Adrenal gland (tissue), 9 donors: ENCODE measurements at regions not wholly inside any gene's neighbourhood (a gene's known extent, or its start where the extent isn't known, plus 50 kb on each side); places are given as distances from the start of the nearest gene placed in this dataset.

ENCODE experiments used
- DNase-seq, 7 donors: peaks; one replicate each; pipeline ENCODE4 v3.0.0-alpha.2; 2019 to 2020
- H3K27ac ChIP-seq, 5 donors: fragments of 200-600 bp; sonication (generic) in 4 of 5; 1 replicate in 3 of 5; 2 replicates in 2 of 5; pipeline versions ENCODE4 v1.5.1 to v1.8.0; 2016 to 2020; ENCODE audit warnings: mild to moderate bottlenecking in 1 of 5
- H3K27me3 ChIP-seq: fragments of 200-600 bp; 2 replicates; pipeline ENCODE4 v1.8.0; 2021
- H3K36me3 ChIP-seq, 2 donors: fragments of 200-600 bp; replicated peaks in 1 of 2; 1 replicate in 1 of 2; 2 replicates in 1 of 2; pipeline versions ENCODE4 v1.5.1 to v1.8.0; 2018 to 2022
- H3K4me1 ChIP-seq, 2 donors: fragments of 200-600 bp; replicated peaks in 1 of 2; 1 replicate in 1 of 2; 2 replicates in 1 of 2; pipeline versions ENCODE4 v1.5.1 to v1.8.0; 2018 to 2021
- H3K4me3 ChIP-seq, 4 donors: fragments of 200-600 bp; sonication (generic) in 3 of 4; one replicate each; pipeline ENCODE4 v1.5.1; 2016 to 2018
- H3K9me3 ChIP-seq, 3 donors: fragments of 200-600 bp; sonication (generic) in 1 of 3; replicated peaks in 1 of 3; 1 replicate in 2 of 3; 2 replicates in 1 of 3; pipeline versions ENCODE4 v1.5.1 to v1.8.0; 2016 to 2021
- CTCF ChIP-seq, 6 experiments: fragments of 450-650 bp in 4 of 6; fragments of 200-600 bp in 2 of 6; sonication (generic) in 1 of 6; IDR thresholded peaks; 1 replicate in 5 of 6; 2 replicates in 1 of 6; pipeline versions ENCODE4 v1.5.1 to v1.8.0; 2016 to 2021; ENCODE audit warnings: antibody characterized with exemption in 6 of 6, mild to moderate bottlenecking in 2 of 6, moderate library complexity in 1 of 6
- POLR2A ChIP-seq, 2 donors: fragments of 450-650 bp; IDR thresholded peaks; one replicate each; pipeline ENCODE4 v1.6.1; 2017; ENCODE audit warnings: antibody characterized with exemption in 2 of 2, mild to moderate bottlenecking in 2 of 2, moderate library complexity in 1 of 2
- WGBS, 4 donors: extraction: QIAGEN DNeasy Blood & Tissue Kit in 2 of 4; methylation state at CpG; one replicate each; pipeline versions ENCODE4 v1.1.5 to v1.1.7; 2013 to 2017; 5-methylcytosine and 5-hydroxymethylcytosine counted together
- intact Hi-C, 2 donors: fragments of 100-400 bp; cut with DNase I; formaldehyde crosslinking; loops; one replicate each; pipeline versions ENCODE4 v1.14.1 to v1.15.0; 2022 to 2023
- donor health status: healthy with polysubstance abuse.
- donor health status: Bipolar disorder and iron deficiency.
- donor health status: DM: yes; HTN: yes; CAD: no.
- donor health status: DM: no; HTN: no; CAD: no.
- donor health status: DM: no; HTN: no; CAD: no.

GRCh38 chr18:38957736-38958135, 1392.1 kb upstream of the CELF4 start:
- Histone ChIP-seq H3K27me3 (no peaks in the 10 kb centered on the region), H3K27ac (no peak overlapping the region), H3K36me3 (no peaks in the 10 kb centered on the region), H3K4me3 (no peak overlapping the region), H3K4me1 (no peaks in the 10 kb centered on the region), H3K9me3 (no peaks in the 10 kb centered on the region)
- no peak for DNase-seq
- intact Hi-C loops = no loop called here
- TF ChIP-seq POLR2A (IDR thresholded peaks at IDR 0.05) = no peak
- no peak for TF ChIP-seq CTCF (IDR thresholded peaks at IDR 0.05)
- WGBS, 4 donors = 16 to 34% (median 27%) methylated on average over 1 of the region's 1 CpG

DNA sequence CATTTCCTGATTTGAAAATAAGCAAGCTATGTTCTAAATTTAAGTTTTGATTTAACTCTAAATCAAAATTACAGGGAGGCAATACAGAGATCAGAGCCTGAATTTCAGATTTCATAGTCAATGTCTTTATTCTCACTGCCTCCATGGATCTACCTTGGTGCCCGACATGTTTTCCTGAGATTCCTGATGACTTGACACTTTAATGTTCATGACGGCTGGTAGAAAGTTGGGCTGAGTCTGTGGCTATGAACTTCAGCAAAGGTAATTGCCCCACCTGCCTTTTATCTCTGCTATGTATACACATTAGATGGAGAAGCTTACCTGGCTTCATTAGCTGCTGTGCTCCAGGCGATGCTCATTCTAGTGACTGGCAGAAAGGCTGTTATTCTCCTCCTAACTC, 1390.5 kb upstream of the CELF4 start:
- Histone ChIP-seq H3K36me3 (no peaks in the 10 kb centered on the region), H3K27me3 (no peaks in the 10 kb centered on the region), H3K27ac (no peak overlapping the region), H3K4me3 (no peak overlapping the region), H3K4me1 (no peaks in the 10 kb centered on the region), H3K9me3 (no peaks in the 10 kb centered on the region)
- DNase-seq = no peak
- WGBS, 4 donors = 67 to 80% (median 74%) methylated on average over 3 of the region's 3 CpGs
- TF ChIP-seq POLR2A (IDR thresholded peaks at IDR 0.05) = no peak
- no peak for TF ChIP-seq CTCF (IDR thresholded peaks at IDR 0.05)
- intact Hi-C loops = no loop called here

DNA sequence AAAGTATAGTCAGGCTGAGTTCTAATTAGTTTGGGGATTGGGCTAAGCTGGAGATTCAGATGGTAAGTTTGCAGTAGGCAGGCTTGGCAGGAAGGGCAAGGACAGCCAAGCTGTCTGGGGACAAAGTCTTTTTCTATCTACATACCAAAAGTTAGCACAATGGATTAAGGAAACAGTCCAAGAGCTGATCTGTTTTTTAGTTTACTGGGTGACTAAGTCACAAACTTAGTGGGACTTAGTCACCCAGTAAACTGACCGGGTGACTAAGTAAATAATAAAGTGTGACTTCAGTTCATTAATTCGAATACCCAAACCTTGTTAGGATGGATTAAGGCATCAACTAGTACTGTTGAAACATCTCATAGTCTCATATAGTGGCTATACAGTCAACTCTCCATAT, 1386.0 kb upstream of the CELF4 start:
- no peak overlapping the region for H3K4me3 ChIP-seq
- intact Hi-C loops = no loop called here
- no peak for TF ChIP-seq CTCF (IDR thresholded peaks at IDR 0.05)
- TF ChIP-seq POLR2A (IDR thresholded peaks at IDR 0.05) = no peak
- H3K36me3 ChIP-seq = no peaks in the 10 kb centered on the region
- no peaks in the 10 kb centered on the region for H3K9me3 ChIP-seq
- WGBS, 4 donors = 58 to 84% (median 69%) methylated on average over 2 of the region's 2 CpGs
- H3K27me3 ChIP-seq = no peaks in the 10 kb centered on the region
- no peaks in the 10 kb centered on the region for H3K4me1 ChIP-seq
- DNase-seq = no peak
- no peak overlapping the region for H3K27ac ChIP-seq

DNA sequence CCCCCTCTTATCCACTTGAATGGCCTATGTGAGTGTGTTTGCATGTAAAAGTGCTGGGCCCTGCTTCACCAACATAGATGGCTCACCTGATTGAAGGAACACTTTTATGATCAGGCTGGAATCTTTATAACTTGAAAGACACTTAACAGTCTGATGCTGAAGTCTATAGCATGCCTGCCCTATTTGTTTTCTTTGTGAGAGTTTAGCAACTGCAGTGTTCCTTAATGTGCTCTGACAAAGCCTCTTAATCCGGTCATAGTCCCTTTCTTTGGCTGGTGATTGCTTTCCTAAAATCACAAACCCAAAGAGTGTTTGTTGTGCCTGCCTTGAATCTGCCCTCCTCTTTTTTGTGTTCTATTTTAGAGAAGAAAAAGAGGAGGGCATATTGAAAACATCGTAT, 1382.8 kb upstream of the CELF4 start:
- H3K9me3 ChIP-seq = no peaks in the 10 kb centered on the region
- H3K36me3 ChIP-seq = no peaks in the 10 kb centered on the region
- H3K27ac ChIP-seq = no peak overlapping the region
- H3K27me3 ChIP-seq = no peaks in the 10 kb centered on the region
- TF ChIP-seq CTCF (IDR thresholded peaks at IDR 0.05) (no peak), POLR2A (IDR thresholded peaks at IDR 0.05) (no peak)
- no peak overlapping the region for H3K4me3 ChIP-seq
- no peaks in the 10 kb centered on the region for H3K4me1 ChIP-seq
- intact Hi-C loops = no loop called here
- 72 to 82% (median 80%) methylated on average over 2 of the region's 2 CpGs for WGBS, 4 donors
- DNase-seq = no peak
